Panc1 (cell line): ENCODE measurements at regions not wholly inside any gene's neighbourhood (a gene's known extent, or its start where the extent isn't known, plus 50 kb on each side); places are given as distances from the start of the nearest gene placed in this dataset.

ENCODE experiments used
- POLR2AphosphoS5 ChIP-seq: IDR thresholded peaks from 2 replicates; pipeline ENCODE4 v1.6.1; 2012; ENCODE audit warnings: mild to moderate bottlenecking, low read depth, low read length, moderate library complexity
- TF ChIP-seq, protein P1 (sequence below): fragments of 450-650 bp; IDR thresholded peaks from 2 replicates; pipeline ENCODE4 v1.5.1; 2017; ENCODE audit warnings: mild to moderate bottlenecking
- TF ChIP-seq, protein P2 (sequence below), 2 experiments: IDR thresholded peaks; 2 replicates each; pipeline ENCODE4 v1.6.1; 2011 to 2012; ENCODE audit warnings: low read depth in 2 of 2, control low read depth in 1 of 2, low read length in 1 of 2, mild to moderate bottlenecking in 1 of 2, moderate library complexity in 1 of 2; ENCODE audit not compliant: insufficient read depth in 1 of 2

DNA sequence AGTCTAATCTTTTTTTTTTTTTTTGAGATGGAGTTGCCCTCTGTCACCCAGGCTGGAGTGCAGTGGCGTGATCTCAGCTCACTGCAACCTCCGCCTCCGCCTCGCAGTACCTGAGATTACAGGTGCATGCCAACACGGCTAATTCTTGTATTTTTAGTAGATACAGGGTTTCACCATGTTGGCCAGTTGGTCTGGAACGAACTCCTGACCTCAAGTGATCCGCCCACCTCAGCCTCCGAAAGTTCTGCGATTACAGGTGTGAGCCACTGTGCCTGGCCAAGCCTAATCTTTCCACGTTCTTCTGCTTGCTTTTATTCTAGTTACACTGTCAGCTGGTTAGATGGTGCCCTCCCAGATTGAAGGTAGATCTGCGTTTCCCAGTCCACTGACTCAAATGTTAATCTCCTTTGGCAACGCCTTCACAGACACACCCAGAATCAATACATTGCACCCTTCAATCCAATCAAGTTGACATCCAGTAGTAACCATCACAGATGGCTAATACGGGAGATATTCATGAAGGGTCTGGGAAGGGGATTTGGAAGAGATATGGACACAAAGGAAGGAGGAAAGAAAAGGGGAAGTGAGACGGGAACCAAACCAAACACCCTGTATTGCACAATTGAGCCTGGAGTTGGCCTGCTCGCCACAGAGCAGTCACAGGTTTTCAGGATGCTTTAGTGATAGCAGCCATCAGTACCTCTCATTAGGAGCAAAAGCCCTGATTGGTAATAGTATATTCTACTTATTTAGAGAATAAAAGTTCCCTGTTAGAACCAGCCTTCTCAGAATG lies 229.8 kb downstream of the PIK3C3 start:
- TF ChIP-seq, protein P1, sequence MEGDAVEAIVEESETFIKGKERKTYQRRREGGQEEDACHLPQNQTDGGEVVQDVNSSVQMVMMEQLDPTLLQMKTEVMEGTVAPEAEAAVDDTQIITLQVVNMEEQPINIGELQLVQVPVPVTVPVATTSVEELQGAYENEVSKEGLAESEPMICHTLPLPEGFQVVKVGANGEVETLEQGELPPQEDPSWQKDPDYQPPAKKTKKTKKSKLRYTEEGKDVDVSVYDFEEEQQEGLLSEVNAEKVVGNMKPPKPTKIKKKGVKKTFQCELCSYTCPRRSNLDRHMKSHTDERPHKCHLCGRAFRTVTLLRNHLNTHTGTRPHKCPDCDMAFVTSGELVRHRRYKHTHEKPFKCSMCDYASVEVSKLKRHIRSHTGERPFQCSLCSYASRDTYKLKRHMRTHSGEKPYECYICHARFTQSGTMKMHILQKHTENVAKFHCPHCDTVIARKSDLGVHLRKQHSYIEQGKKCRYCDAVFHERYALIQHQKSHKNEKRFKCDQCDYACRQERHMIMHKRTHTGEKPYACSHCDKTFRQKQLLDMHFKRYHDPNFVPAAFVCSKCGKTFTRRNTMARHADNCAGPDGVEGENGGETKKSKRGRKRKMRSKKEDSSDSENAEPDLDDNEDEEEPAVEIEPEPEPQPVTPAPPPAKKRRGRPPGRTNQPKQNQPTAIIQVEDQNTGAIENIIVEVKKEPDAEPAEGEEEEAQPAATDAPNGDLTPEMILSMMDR = no peak
- TF ChIP-seq, protein P2, sequence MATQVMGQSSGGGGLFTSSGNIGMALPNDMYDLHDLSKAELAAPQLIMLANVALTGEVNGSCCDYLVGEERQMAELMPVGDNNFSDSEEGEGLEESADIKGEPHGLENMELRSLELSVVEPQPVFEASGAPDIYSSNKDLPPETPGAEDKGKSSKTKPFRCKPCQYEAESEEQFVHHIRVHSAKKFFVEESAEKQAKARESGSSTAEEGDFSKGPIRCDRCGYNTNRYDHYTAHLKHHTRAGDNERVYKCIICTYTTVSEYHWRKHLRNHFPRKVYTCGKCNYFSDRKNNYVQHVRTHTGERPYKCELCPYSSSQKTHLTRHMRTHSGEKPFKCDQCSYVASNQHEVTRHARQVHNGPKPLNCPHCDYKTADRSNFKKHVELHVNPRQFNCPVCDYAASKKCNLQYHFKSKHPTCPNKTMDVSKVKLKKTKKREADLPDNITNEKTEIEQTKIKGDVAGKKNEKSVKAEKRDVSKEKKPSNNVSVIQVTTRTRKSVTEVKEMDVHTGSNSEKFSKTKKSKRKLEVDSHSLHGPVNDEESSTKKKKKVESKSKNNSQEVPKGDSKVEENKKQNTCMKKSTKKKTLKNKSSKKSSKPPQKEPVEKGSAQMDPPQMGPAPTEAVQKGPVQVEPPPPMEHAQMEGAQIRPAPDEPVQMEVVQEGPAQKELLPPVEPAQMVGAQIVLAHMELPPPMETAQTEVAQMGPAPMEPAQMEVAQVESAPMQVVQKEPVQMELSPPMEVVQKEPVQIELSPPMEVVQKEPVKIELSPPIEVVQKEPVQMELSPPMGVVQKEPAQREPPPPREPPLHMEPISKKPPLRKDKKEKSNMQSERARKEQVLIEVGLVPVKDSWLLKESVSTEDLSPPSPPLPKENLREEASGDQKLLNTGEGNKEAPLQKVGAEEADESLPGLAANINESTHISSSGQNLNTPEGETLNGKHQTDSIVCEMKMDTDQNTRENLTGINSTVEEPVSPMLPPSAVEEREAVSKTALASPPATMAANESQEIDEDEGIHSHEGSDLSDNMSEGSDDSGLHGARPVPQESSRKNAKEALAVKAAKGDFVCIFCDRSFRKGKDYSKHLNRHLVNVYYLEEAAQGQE (IDR thresholded peaks at IDR 0.05; ENCODE audit: insufficient read depth in 1 of 2, low read depth in 2 of 2, low read length in 1 of 2) = no peak
- no peak for TF ChIP-seq POLR2AphosphoS5
